GM18498 (cell line): ENCODE measurements at regions not wholly inside any gene's neighbourhood (a gene's known extent, or its start where the extent isn't known, plus 50 kb on each side); places are given as distances from the start of the nearest gene placed in this dataset.

Experiments
- ATAC-seq: cut with Tn5 transposase; IDR thresholded peaks from one replicate; pipeline ENCODE4 v1.9.1; 2021; ENCODE audit warnings: mild to moderate bottlenecking, moderate library complexity; ENCODE audit not compliant: unreplicated experiment

DNA sequence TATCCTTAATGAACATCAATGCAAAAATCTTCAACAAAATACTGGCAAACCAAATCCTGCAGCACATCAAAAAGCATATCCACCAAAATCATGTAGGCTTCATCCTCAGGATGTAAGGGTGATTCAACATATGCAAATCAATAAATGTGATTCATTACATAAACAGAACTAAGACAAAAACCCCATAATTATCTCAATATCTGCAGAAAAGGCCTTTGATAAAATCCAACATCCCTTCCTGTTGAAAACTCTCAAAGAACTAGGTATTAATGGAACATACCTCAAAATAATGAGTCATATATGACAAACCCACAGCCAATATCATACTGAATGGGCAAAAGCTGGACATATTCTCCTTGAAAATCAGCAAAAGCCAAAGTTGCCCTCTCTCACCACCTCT is 54.6 kb upstream of the DEPDC1 start:
- ATAC-seq: no peak

DNA sequence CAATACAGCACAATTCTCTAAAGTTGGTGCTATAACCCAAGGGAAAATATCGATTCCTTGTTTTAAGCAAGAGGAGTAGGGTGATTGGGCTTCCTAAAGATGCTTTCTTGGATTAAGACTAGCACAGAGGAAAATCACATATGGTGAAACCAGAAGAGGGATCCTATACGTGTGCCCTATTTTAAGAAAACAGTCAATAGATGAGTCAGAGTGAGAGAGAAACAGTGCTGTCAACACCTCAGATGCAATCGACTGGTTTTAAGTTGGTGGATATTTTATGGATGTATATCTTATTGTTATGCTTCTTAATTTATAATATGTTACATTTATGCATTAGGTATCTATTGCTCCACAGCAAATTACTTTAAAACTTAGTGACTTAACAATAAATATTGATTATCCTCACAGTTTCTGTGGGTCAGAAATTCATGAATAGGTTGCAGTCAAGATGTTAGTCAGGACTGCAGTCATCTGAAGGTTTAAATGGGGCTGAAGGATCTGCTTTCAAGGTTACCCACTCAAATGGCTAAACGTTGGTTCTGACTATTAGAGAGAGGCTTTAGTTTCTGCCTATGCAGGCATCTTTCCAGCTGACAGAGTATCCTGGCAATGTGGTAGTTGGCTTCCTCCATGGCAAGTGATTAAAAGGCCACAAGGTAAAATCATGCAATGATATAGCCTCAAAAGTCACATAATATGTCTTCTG is 61.6 kb upstream of the DEPDC1 start:
- ATAC-seq: no peak

DNA sequence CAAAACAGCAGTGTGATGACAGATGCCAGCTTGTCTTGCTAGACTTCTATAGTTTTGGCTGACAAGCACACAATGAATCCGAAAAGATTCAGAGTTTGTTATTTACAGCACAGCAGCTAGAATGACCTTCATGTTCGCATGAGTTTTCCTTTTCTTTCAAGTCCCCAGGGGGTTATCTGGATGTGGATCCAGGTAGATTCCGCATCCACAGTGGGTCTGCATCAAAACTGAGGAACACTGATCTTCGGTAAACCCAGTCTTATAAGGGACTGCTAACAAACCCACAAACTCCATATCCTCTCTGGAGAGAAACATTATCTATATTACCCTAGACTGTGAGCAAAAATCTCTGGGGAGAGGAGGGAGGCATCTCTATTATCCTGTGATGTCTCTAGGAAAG is 69.0 kb upstream of the DEPDC1 start:
- ATAC-seq: no peak

- ATAC-seq: no peak
Observed at GRCh38 chr1:68570871-68571270, 74.0 kb upstream of the DEPDC1 start.

DNA sequence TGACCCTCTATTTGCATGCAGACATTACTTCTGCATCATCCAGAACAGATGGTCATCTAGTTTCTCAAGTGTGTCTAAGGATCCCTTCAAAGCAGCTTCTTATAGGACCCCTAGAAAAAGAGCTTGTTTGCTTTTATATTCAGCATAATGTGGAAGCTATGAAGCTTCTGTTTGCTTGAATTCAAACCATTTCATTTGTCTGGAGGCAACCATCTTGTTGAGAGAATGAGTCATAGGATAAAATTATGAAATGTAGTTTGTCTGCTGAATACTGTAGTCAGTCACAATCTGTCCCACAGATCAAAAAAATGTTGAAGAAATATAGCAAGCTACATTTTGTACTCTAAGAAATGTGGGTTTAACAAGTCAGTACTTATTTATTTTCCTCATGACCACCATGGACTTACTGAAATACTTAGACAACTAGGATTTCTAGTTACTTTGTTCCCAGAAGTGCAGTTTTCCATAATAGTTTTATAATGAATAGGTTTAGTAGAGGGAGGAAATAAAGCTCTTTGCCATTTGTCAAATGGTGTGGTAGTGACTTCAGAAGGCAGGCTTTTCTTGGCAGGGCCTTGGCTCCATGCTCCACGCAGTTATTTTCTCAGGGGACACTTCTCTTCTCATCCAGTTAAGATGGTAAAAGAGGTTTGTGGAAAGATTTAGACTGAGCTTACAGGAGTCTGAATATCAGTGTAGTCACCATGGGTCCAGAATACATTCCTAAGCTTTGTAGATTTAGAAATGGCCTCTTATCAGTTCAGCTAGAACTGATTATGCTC is 74.8 kb upstream of the DEPDC1 start:
- ATAC-seq: no peak

DNA sequence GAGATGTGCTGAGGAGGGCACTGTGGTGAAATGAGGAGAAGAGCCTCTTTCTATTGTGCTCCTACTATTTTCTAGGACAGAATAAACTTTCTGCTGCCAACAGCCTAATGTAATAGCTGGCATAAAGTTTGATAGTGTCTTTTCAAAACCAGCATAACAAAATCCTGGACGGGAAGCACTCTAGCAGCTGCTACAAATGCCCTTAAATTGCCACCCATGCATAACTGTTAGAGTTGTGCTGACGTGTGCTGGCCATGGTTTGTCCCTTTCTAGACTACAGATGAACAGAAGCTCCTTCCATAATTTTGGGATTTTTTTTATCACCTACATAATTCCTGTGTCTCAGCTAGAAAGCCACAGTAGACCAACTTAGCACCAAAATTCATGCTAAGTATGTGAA is 88.5 kb upstream of the DEPDC1 start:
- no peak for ATAC-seq

DNA sequence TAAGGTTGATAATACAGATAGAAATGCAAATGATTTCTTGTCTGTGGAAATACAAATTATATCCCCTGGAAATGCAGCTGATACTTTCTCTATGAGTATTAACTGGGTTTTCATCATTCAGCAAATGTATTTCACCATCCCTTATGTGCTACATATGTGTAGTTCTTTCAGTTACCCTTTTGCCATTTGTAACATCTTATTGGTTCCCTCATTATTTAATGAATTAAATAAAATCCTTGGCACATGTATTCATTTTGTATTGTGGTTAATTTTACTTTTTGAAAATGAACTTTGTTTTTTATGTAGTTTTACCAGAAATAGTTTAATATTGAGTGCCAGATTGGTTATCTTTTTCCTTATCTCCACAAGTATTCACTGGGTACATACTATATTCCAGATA is 89.9 kb upstream of the DEPDC1 start:
- no peak for ATAC-seq

- no peak for ATAC-seq
Observed at GRCh38 chr1:68588304-68588703, 91.4 kb upstream of the DEPDC1 start.

DNA sequence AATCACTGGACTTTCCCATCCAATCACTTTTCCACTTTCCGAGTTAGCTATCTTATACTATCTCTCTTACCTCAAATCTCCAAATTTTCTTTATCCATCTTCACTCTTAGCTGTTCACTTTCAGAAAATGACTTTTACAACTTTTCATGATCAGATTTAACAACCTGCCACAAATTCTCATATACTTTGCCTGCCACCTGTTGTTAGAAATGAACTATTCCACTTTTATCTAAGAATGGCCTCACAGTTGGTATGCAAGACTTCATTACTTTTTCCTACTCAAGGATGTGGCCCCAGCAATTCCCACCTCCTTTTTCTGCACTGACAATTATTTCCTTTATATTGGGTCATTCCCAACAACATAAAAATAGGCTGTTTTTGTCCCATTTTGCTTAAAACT is 93.6 kb upstream of the DEPDC1 start:
- no peak for ATAC-seq

GRCh38 chr1:68594851-68595250 is 98.0 kb upstream of the DEPDC1 start:
- no peak for ATAC-seq

DNA sequence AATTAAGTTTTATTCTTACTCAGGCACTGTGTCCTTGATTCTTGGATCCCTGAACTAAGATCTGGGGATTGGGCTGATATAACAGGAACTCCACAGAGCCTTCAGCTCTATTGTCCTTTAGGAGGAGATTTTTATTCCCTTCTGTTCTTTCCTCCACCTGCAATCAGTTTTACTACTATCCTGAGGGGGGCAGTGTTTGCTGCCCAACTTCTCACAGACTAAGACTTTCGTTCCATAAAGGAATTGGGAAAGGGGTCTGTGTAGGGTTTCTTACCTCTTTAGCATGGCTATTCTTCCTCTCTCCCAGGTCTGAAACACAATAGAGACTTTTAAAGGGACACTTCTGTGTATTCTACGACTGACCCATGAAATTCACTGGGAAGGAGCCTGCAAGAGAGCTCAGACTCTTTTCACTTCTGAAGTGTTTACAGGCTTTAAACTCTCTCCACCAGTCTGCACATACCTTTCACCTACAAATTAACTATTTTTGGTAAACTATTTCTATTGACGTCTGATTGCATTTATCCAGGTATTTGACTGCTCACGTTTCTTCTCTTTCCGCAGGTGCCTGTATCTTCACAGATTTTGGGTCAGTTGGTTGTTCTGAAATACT is 103.3 kb upstream of the DEPDC1 start:
- no peak for ATAC-seq

GRCh38 chr1:68608289-68608688 is 111.4 kb upstream of the DEPDC1 start:
- ATAC-seq: no peak

- no peak for ATAC-seq
Observed at GRCh38 chr1:68615312-68615711, 118.4 kb upstream of the DEPDC1 start.

DNA sequence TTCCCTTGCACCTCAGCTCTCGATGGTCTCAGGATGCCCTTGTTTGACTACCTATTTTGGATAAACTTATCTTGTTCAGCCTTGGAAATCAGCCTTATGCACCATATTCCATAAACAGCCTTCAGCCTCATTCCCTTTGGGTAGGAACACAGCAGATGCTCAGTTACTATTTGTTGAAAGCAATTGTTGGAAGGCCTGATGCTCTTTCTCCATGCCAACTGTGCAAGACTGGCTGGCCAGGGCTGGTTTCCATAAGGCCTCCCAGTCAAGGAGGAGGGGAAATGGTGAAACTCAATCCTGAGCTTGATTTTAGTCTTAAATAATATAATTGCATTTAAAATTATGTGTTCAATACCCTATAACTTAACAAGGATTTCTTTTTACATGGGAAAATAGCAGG is 121.1 kb upstream of the DEPDC1 start:
- ATAC-seq: no peak

GRCh38 chr1:68620571-68620970 is 123.7 kb upstream of the DEPDC1 start:
- no peak for ATAC-seq

- no peak for ATAC-seq
Observed at GRCh38 chr1:68623700-68624099, 126.8 kb upstream of the DEPDC1 start.

DNA sequence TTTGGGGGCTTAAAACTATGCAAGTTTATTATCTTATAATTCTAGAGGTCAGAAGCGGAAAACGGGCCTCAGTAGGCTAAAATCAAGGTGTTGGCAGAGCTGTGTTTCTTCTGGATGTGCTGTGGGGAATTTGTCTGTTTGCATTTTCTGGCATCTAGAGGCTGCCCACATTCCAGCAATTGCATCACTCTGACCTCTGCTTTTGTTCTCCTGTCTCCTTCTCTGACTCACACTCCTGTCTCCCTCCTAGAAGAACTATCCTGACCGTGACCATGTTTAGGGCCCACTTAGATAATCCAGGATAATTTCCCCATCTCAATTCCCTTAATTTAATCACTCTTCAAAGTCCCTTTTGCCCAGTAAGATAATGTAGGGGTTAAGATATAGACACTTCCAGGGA is 127.4 kb upstream of the DEPDC1 start:
- no peak for ATAC-seq

GRCh38 chr1:68625624-68626023 is 128.7 kb upstream of the DEPDC1 start:
- ATAC-seq: no peak

GRCh38 chr1:68633141-68633919 is 136.4 kb upstream of the DEPDC1 start:
- ATAC-seq: no peak

DNA sequence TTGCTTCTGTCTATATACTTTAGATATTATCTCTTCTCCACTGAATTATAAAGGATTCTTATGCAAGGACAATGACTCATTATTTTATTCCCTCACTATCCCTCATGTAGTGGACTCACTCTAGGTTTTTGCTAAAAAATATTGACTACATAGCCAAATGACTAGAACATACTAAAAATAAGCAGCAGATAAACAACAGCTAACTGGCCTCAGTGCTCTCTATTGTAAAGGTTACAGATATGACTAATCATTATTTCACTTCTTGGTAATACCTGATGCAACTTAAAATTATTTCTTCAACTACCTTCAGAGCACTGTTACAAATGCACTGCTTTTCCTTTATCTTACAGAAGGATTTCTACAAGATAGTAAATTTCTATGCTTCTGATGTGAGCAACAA is 147.6 kb upstream of the DEPDC1 start:
- no peak for ATAC-seq

DNA sequence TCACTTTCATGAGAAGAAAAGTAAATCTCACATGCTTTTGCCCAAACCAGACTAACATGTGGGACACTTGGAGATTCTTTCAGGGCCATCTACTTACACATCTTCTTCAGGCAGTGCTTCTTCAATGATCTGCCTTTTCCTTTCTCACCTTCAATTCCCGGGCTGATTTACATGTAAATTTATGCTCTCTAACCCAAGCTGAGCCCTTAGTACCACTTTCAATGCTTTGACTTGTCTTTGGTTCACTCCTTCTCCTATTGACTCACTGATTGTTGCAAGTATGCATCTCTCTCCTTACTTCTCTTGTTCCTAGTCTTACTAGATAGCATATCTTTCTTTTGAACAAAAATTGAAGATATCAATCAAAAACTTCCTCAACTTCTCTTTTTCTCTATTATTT is 154.2 kb upstream of the DEPDC1 start:
- ATAC-seq: no peak
